ENCODE measurements at regions not wholly inside any gene's neighbourhood (a gene's known extent, or its start where the extent isn't known, plus 50 kb on each side); places are given as distances from the start of the nearest gene placed in this dataset.

- TF ChIP-seq PBX3 (IDR thresholded peaks at IDR 0.05; ENCODE audit: insufficient replicate concordance, low read depth, low read length) = no peak
Measured at GRCh38 chr18:56473400-56474024, 164.9 kb downstream of the TXNL1 start (continued).

- DNase-seq (ENCODE audit: low read depth, low spot score) = no peak
- no peak overlapping the region for H3K4me2 ChIP-seq (ENCODE audit: control insufficient read depth, insufficient read depth)
- WGBS (ENCODE audit: insufficient coverage, insufficient replicate concordance, low lambda C conversion rate, missing lambda C conversion rate) = 26% methylated on average over 5 of the region's 5 CpGs
- no peak overlapping the region for H3K4me3 ChIP-seq
- ChIA-PET CTCF (no interaction called here), RAD21 (ENCODE audit: unreplicated experiment) (no interaction called here), SMC1A (ENCODE audit: uncharacterized antibody, unreplicated experiment) (interaction anchor here (1.0 kb wide), 1 partner anchor 14 kb away, joined by 3 read pairs; no protein-coding TSS in a partner anchor), POLR2A (no interaction called here)
- intact Hi-C loops (cut with micrococcal nuclease; ENCODE audit: unreplicated experiment) = no loop called here
- H3K79me2 ChIP-seq (ENCODE audit: control insufficient read depth, insufficient read depth, low read length) = no peaks in the 10 kb centered on the region
- H4K20me1 ChIP-seq (ENCODE audit: control insufficient read depth, insufficient read depth) = no peaks in the 10 kb centered on the region
- in situ Hi-C loops (cut with MboI) = no loop called here
- no peak for FAIRE-seq
- H3K9me3 ChIP-seq (replicated peaks; ENCODE audit: control insufficient read depth, insufficient read depth, low read length) = no peaks in the 10 kb centered on the region
- H3K36me3 ChIP-seq (ENCODE audit: control insufficient read depth in 2 of 2, insufficient read depth in 2 of 2, low read length in 1 of 2) = no peaks in the 10 kb centered on the region
- H3K27me3 ChIP-seq (replicated peaks in 1 of 2; ENCODE audit: control insufficient read depth in 2 of 2, insufficient read depth in 2 of 2, low read length in 1 of 2) = no peaks in the 10 kb centered on the region
- no TSS peak for BruUV-seq (replicated peaks)
- no peaks in the 10 kb centered on the region for H3K4me1 ChIP-seq (ENCODE audit: control insufficient read depth, insufficient read depth, low read length)
- H3K27ac ChIP-seq (ENCODE audit: control insufficient read depth, insufficient read depth) = no peak overlapping the region
- H3K9ac ChIP-seq (ENCODE audit: control insufficient read depth, insufficient read depth, low read length) = no peak overlapping the region
- H2AFZ ChIP-seq (ENCODE audit: control insufficient read depth, low read depth, low read length) = no peak overlapping the region
- ATAC-seq = no peak
- no peak for TF ChIP-seq CBFB (IDR thresholded peaks at IDR 0.05; ENCODE audit: low read depth)
- TF ChIP-seq POLR2AphosphoS5 (IDR thresholded peaks at IDR 0.05; ENCODE audit: low read length) = no peak
- TF ChIP-seq TARDBP (IDR thresholded peaks at IDR 0.05; ENCODE audit: borderline replicate concordance) = no peak
- no peak for TF ChIP-seq FOXK2 (IDR thresholded peaks at IDR 0.05)
- TF ChIP-seq MEF2B (IDR thresholded peaks at IDR 0.05; ENCODE audit: partially characterized antibody, poor library complexity, severe bottlenecking) = no peak
- TF ChIP-seq HSF1 (IDR thresholded peaks at IDR 0.05; ENCODE audit: low read depth, low read length) = no peak
- TF ChIP-seq BHLHE40 (IDR thresholded peaks at IDR 0.05; ENCODE audit: borderline replicate concordance in 1 of 2, low read depth in 2 of 2, low read length in 1 of 2) = no peak
- TF ChIP-seq RUNX3 (IDR thresholded peaks at IDR 0.05; ENCODE audit: low read length) = no peak
- TF ChIP-seq NKRF (conservative IDR thresholded peaks at IDR 0.05) = no peak
- no peak for TF ChIP-seq SREBF1 (IDR thresholded peaks at IDR 0.05; ENCODE audit: low read length)
- TF ChIP-seq SPI1 (IDR thresholded peaks at IDR 0.05; ENCODE audit: borderline replicate concordance, insufficient read depth, low read depth, low read length) = no peak
- no peak for TF ChIP-seq ZBTB33 (IDR thresholded peaks at IDR 0.05)
- TF ChIP-seq RAD51 (IDR thresholded peaks at IDR 0.05) = no peak
- no peak for TF ChIP-seq CHD2 (IDR thresholded peaks at IDR 0.05; ENCODE audit: borderline replicate concordance, low read depth, low read length)
Measured at GRCh38 chr18:56470406-56471351, 167.7 kb downstream of the TXNL1 start.
